ENCODE measurements at regions not wholly inside any gene's neighbourhood (a gene's known extent, or its start where the extent isn't known, plus 50 kb on each side); places are given as distances from the start of the nearest gene placed in this dataset.
A peak's percentile ranks its signal among the peaks of the same experiment; 100 is the strongest.

DNA sequence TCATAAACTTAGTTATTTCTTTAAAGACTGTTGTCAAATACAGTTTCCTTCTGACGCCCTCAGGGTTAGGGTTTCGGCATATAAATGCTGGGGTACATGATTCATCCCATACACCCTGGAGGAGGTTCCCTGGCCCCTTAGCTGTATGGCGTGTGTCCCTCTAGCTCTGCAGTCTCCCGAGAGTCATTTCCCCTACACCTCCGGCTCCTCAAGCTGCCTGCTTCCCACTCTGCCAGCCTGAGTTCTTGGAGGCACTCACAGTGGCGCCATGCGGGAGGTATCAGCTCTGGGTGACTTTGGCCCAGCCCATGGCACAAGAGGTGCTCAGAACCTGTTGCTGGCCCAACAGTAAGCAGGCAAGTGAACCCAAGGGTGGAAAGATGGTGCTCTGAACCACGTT lies 70.2 kb upstream of the TRPM1 start:
- TF ChIP-seq, protein P1, sequence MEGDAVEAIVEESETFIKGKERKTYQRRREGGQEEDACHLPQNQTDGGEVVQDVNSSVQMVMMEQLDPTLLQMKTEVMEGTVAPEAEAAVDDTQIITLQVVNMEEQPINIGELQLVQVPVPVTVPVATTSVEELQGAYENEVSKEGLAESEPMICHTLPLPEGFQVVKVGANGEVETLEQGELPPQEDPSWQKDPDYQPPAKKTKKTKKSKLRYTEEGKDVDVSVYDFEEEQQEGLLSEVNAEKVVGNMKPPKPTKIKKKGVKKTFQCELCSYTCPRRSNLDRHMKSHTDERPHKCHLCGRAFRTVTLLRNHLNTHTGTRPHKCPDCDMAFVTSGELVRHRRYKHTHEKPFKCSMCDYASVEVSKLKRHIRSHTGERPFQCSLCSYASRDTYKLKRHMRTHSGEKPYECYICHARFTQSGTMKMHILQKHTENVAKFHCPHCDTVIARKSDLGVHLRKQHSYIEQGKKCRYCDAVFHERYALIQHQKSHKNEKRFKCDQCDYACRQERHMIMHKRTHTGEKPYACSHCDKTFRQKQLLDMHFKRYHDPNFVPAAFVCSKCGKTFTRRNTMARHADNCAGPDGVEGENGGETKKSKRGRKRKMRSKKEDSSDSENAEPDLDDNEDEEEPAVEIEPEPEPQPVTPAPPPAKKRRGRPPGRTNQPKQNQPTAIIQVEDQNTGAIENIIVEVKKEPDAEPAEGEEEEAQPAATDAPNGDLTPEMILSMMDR (IDR thresholded peaks at IDR 0.05): no peak
- ATAC-seq (no peak), DNase-seq (no peak)
- H3K27me3 ChIP-seq: no peaks in the 10 kb centered on the region
- no peaks in the 10 kb centered on the region for H3K9me3 ChIP-seq
- H3K4me3 ChIP-seq: no peak overlapping the region
- H3K4me1 ChIP-seq: no peaks in the 10 kb centered on the region
- H3K36me3 ChIP-seq: no peaks in the 10 kb centered on the region
- no peak overlapping the region for H3K27ac ChIP-seq
- intact Hi-C loops (cut with DNase I): no loop called here

- DNase-seq (no peak), ATAC-seq (no peak)
- TF ChIP-seq, protein P1 (IDR thresholded peaks at IDR 0.05): no peak
- intact Hi-C loops (cut with DNase I): no loop called here
- H3K27ac ChIP-seq: no peak overlapping the region
- H3K4me3 ChIP-seq: no peak overlapping the region
- no peaks in the 10 kb centered on the region for H3K4me1 ChIP-seq
- no peaks in the 10 kb centered on the region for H3K9me3 ChIP-seq
- H3K27me3 ChIP-seq: no peaks in the 10 kb centered on the region
- H3K36me3 ChIP-seq: no peaks in the 10 kb centered on the region
These were observed 71.1 kb upstream of the TRPM1 start for GRCh38 chr15:31172606-31173005.

DNA sequence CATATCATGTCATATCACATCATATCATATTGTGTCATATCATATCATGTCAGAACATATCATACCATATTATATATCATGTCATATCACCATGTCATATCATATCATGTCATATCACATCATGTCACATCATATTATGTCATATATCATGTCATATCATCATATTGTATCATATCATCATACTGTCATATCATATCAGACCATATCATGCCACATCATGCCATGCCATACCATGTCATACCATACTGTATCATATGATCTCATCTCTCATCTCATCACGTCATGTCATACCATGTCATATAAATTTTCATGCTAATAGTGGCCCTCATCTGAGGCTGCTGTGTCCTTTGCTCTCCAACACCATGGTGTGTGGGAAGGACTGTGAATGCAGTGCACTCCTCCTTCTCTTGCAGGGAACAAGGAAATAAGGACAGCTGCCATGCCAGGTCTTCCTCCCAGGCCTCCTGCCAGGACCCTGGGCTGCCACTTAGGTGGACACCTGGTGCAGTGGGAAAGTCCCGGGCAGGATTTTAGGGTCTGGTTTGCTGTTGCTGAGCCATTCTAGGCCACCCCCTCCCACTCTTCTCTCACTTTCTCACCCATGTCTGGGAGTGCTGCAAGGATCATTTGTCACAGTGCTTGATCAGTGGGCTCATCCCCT lies 72.4 kb upstream of the TRPM1 start:
- no peak overlapping the region for H3K27ac ChIP-seq
- TF ChIP-seq, protein P1 (IDR thresholded peaks at IDR 0.05): no peak
- intact Hi-C loops (cut with DNase I): no loop called here
- DNase-seq (no peak), ATAC-seq (no peak)
- H3K9me3 ChIP-seq: no peaks in the 10 kb centered on the region
- no peaks in the 10 kb centered on the region for H3K36me3 ChIP-seq
- no peak overlapping the region for H3K4me3 ChIP-seq
- H3K4me1 ChIP-seq: no peaks in the 10 kb centered on the region
- no peaks in the 10 kb centered on the region for H3K27me3 ChIP-seq

- no peaks in the 10 kb centered on the region for H3K27me3 ChIP-seq
- no peak overlapping the region for H3K4me3 ChIP-seq
- no peaks in the 10 kb centered on the region for H3K36me3 ChIP-seq
- intact Hi-C loops (cut with DNase I): no loop called here
- no peak overlapping the region for H3K27ac ChIP-seq
- TF ChIP-seq, protein P1 (IDR thresholded peaks at IDR 0.05): no peak
- DNase-seq (no peak), ATAC-seq (no peak)
- H3K4me1 ChIP-seq: no peaks in the 10 kb centered on the region
- H3K9me3 ChIP-seq: no peaks in the 10 kb centered on the region
These were observed 74.0 kb upstream of the TRPM1 start for GRCh38 chr15:31175484-31175883.

DNA sequence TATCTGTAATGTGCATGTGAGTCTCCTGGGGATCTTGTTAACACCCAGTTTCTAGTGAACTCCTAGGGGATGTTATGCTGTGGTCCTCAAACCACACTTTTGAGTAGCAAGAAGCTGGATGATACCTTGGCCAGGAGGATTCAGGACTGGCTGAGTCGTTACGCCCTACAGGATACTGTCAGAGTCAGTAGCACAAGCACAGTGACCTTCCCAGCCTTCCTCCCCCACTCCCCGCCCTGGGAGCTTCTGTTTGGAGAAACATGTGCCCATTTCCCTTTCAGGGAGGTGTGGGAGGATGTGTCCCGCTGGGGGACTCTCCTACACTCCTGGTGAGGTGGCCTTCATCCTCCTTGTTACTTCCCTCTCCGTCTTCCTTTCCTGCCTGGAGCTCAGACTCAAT lies 76.4 kb upstream of the TRPM1 start:
- intact Hi-C loops (cut with DNase I): no loop called here
- no peak for DNase-seq
- TF ChIP-seq, protein P1 (IDR thresholded peaks at IDR 0.05): no peak
- Histone ChIP-seq H3K27me3 (no peaks in the 10 kb centered on the region), H3K4me3 (no peak overlapping the region), H3K4me1 (no peaks in the 10 kb centered on the region), H3K9me3 (peaks cover 5% of the 10 kb centered on the region), H3K27ac (no peak overlapping the region), H3K36me3 (no peaks in the 10 kb centered on the region)
- peak; percentile 45 for ATAC-seq

DNA sequence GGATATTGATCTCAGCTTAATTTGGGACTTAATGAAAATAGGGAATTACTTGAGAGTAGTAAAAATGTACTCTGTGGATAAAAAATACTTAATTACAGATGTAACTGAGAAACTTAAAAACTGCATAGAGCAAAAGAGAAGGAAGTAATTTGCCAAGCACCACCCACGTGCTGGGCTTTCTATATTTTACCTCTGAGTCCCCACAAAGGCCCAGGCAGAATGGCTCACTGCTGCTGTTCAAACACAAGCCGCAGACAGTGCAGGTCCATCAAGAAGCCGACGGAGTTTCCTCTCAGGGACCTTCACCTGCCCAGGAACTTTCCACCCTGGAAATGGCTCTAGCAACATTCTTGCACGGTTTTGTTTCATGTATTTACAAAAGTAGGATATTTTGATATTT lies 77.2 kb upstream of the TRPM1 start:
- intact Hi-C loops (cut with DNase I): no loop called here
- TF ChIP-seq, protein P1 (IDR thresholded peaks at IDR 0.05): no peak
- Histone ChIP-seq H3K27me3 (no peaks in the 10 kb centered on the region), H3K36me3 (no peaks in the 10 kb centered on the region), H3K9me3 (peaks cover 5% of the 10 kb centered on the region), H3K27ac (no peak overlapping the region), H3K4me3 (no peak overlapping the region), H3K4me1 (no peaks in the 10 kb centered on the region)
- ATAC-seq (no peak), DNase-seq (no peak)

Data from upper lobe of right lung (tissue), 1 donor.